Muscle of leg (tissue), 3 donors: ENCODE measurements at regions not wholly inside any gene's neighbourhood (a gene's known extent, or its start where the extent isn't known, plus 50 kb on each side); places are given as distances from the start of the nearest gene placed in this dataset.
A peak's percentile ranks its signal among the peaks of the same experiment; 100 is the strongest.

ENCODE experiments used
- DNase-seq: peaks from one replicate; pipeline ENCODE4 v3.0.0; 2013
- H3K27ac ChIP-seq: one replicate; pipeline ENCODE4 v1.5.1; 2013; ENCODE audit warnings: mild to moderate bottlenecking, low read length, control low read depth
- H3K27me3 ChIP-seq: one replicate; pipeline ENCODE4 v1.6.1; 2013; ENCODE audit warnings: low read length; ENCODE audit not compliant: control insufficient read depth, insufficient read depth
- H3K36me3 ChIP-seq: one replicate; pipeline ENCODE4 v1.6.1; 2013; ENCODE audit warnings: low read length; ENCODE audit not compliant: control insufficient read depth, insufficient read depth
- H3K4me1 ChIP-seq: one replicate; pipeline ENCODE4 v1.6.1; 2013; ENCODE audit warnings: low read length; ENCODE audit not compliant: control insufficient read depth, insufficient read depth
- H3K4me3 ChIP-seq: one replicate; pipeline ENCODE4 v1.5.1; 2013; ENCODE audit warnings: low read length, control low read depth
- H3K9me3 ChIP-seq: replicated peaks from 2 replicates; pipeline ENCODE4 v1.6.1; 2013; ENCODE audit warnings: low read depth, low read length; ENCODE audit not compliant: control insufficient read depth
- WGBS: methylation state at CpG from one replicate; pipeline ENCODE4 v1.1.5; 2013; ENCODE audit warnings: missing lambda C conversion rate; ENCODE audit not compliant: insufficient coverage; 5-methylcytosine and 5-hydroxymethylcytosine counted together

- Histone ChIP-seq H3K36me3 (no peaks in the 10 kb centered on the region), H3K27ac (no peak overlapping the region), H3K9me3 (no peaks in the 10 kb centered on the region), H3K27me3 (no peaks in the 10 kb centered on the region), H3K4me1 (peaks cover 21% of the 10 kb centered on the region), H3K4me3 (no peak overlapping the region)
- peak; percentile 49 for DNase-seq
- WGBS, result no CpG with 5 or more reads among the region's 5 CpGs
Measured at GRCh38 chr20:22920898-22921297, 114.2 kb upstream of the SSTR4 start.

- peaks cover 21% of the 10 kb centered on the region for H3K4me1 ChIP-seq
- H3K4me3 ChIP-seq, result no peak overlapping the region
- no peaks in the 10 kb centered on the region for H3K9me3 ChIP-seq
- DNase-seq, result no peak
- 86% methylated on average over 4 of the region's 7 CpGs for WGBS
- no peak overlapping the region for H3K27ac ChIP-seq
- no peaks in the 10 kb centered on the region for H3K36me3 ChIP-seq
- H3K27me3 ChIP-seq, result no peaks in the 10 kb centered on the region
Measured at GRCh38 chr20:22921595-22922421, 113.3 kb upstream of the SSTR4 start.

- no CpG with 5 or more reads among the region's 2 CpGs for WGBS
- Histone ChIP-seq H3K4me1 (peaks cover 21% of the 10 kb centered on the region), H3K4me3 (no peak overlapping the region), H3K36me3 (no peaks in the 10 kb centered on the region), H3K27me3 (no peaks in the 10 kb centered on the region), H3K27ac (no peak overlapping the region), H3K9me3 (no peaks in the 10 kb centered on the region)
- no peak for DNase-seq
Measured at GRCh38 chr20:22922987-22923386, 112.1 kb upstream of the SSTR4 start.

- no peaks in the 10 kb centered on the region for H3K27me3 ChIP-seq
- H3K4me3 ChIP-seq, result no peak overlapping the region
- no peaks in the 10 kb centered on the region for H3K36me3 ChIP-seq
- no peak overlapping the region for H3K27ac ChIP-seq
- peaks cover 21% of the 10 kb centered on the region for H3K4me1 ChIP-seq
- no peaks in the 10 kb centered on the region for H3K9me3 ChIP-seq
- peak; percentile 79 for DNase-seq
- 97% methylated on average over 2 of the region's 4 CpGs for WGBS
Measured at GRCh38 chr20:22924046-22924737, 110.9 kb upstream of the SSTR4 start.

GRCh38 chr20:22924949-22925612, 110.0 kb upstream of the SSTR4 start:
- no peak overlapping the region for H3K27ac ChIP-seq
- no peak overlapping the region for H3K4me3 ChIP-seq
- no CpG with 5 or more reads among the region's 3 CpGs for WGBS
- DNase-seq, result no peak
- no peaks in the 10 kb centered on the region for H3K9me3 ChIP-seq
- H3K27me3 ChIP-seq, result no peaks in the 10 kb centered on the region
- H3K36me3 ChIP-seq, result no peaks in the 10 kb centered on the region
- peaks cover 21% of the 10 kb centered on the region for H3K4me1 ChIP-seq

DNA sequence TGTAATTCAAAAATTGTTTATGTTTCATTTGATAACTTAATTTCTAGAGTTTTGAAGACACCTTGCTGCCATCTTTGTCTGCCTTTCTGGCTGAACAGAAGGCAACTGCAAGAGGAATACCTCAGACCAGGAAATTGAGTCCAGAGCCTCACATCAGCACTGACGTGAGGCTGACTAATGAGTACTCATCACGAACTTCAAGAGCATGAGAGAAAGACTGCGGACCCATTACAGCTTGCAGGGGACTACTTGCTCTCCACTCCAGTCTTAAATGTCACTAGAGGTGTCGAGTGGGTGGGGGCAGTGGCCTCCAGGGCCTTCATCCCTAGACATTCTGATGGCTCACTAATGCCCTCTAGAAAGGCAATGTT, 109.5 kb upstream of the SSTR4 start:
- DNase-seq, result no peak
- no peak overlapping the region for H3K27ac ChIP-seq
- WGBS, result 94% methylated on average over 3 of the region's 4 CpGs
- H3K27me3 ChIP-seq, result no peaks in the 10 kb centered on the region
- no peak overlapping the region for H3K4me3 ChIP-seq
- no peaks in the 10 kb centered on the region for H3K36me3 ChIP-seq
- no peaks in the 10 kb centered on the region for H3K9me3 ChIP-seq
- peaks cover 19% of the 10 kb centered on the region for H3K4me1 ChIP-seq

GRCh38 chr20:22927537-22927936, 107.6 kb upstream of the SSTR4 start:
- Histone ChIP-seq H3K4me3 (no peak overlapping the region), H3K9me3 (no peaks in the 10 kb centered on the region), H3K36me3 (no peaks in the 10 kb centered on the region), H3K4me1 (peaks cover 14% of the 10 kb centered on the region), H3K27ac (no peak overlapping the region), H3K27me3 (no peaks in the 10 kb centered on the region)
- DNase-seq, result no peak
- no CpG with 5 or more reads among the region's 3 CpGs for WGBS

- Histone ChIP-seq H3K9me3 (no peaks in the 10 kb centered on the region), H3K36me3 (no peaks in the 10 kb centered on the region), H3K4me3 (no peak overlapping the region), H3K27me3 (no peaks in the 10 kb centered on the region), H3K27ac (no peak overlapping the region), H3K4me1 (peaks cover 12% of the 10 kb centered on the region)
- DNase-seq, result no peak
- WGBS, result 74% methylated on average over 4 of the region's 7 CpGs
Measured at GRCh38 chr20:22928679-22929078, 106.4 kb upstream of the SSTR4 start.

DNA sequence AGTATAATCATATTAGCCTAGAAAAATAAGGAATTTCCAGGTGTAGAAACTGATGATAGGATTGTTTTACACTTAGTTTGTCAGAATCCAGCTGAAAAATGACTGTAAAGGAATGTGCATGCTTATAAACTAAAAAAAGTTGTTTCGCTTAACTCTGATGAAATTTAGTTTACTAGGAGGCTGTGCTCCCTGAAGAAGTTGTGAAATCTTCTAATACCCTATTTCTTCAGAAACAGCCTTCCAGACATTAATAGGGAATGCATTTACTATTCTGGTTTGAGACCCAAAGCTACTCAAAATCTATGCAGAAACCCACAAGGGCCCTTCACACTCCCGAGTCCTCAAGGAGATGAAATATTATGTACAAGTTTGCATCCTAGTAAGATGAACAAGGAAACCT, 105.5 kb upstream of the SSTR4 start:
- no peaks in the 10 kb centered on the region for H3K27me3 ChIP-seq
- WGBS, result no CpG with 5 or more reads among the region's 2 CpGs
- no peaks in the 10 kb centered on the region for H3K36me3 ChIP-seq
- H3K27ac ChIP-seq, result no peak overlapping the region
- H3K4me1 ChIP-seq, result peaks cover 7% of the 10 kb centered on the region
- no peaks in the 10 kb centered on the region for H3K9me3 ChIP-seq
- no peak for DNase-seq
- no peak overlapping the region for H3K4me3 ChIP-seq
